Mesothelial cell of epicardium (in vitro differentiated cells): ENCODE measurements at regions not wholly inside any gene's neighbourhood (a gene's known extent, or its start where the extent isn't known, plus 50 kb on each side); places are given as distances from the start of the nearest gene placed in this dataset.

Experiments used
- DNase-seq, 2 experiments: peaks; one replicate each; pipeline ENCODE4 v3.0.0; 2021; ENCODE audit warnings: low spot score in 2 of 2; ENCODE audit not compliant: unreplicated experiment in 2 of 2
- H3K27ac Mint-ChIP-seq: 2 replicates; pipeline ENCODE4 v1.8.0; 2021; ENCODE audit warnings: mixed read lengths
- H3K27me3 Mint-ChIP-seq: 2 replicates; pipeline ENCODE4 v1.8.0; 2021; ENCODE audit warnings: low read depth, mixed read lengths
- H3K36me3 Mint-ChIP-seq: 2 replicates; pipeline ENCODE4 v1.8.0; 2021; ENCODE audit warnings: mixed read lengths
- H3K4me1 Mint-ChIP-seq: 2 replicates; pipeline ENCODE4 v1.8.0; 2021; ENCODE audit warnings: mixed read lengths
- H3K4me3 Mint-ChIP-seq: 2 replicates; pipeline ENCODE4 v1.8.0; 2021; ENCODE audit warnings: mild to moderate bottlenecking, moderate library complexity, mixed read lengths
- H3K9me3 Mint-ChIP-seq: 2 replicates; pipeline ENCODE4 v1.8.0; 2021; ENCODE audit warnings: mixed read lengths
- TF ChIP-seq, protein P1 (sequence below): fragments of 200-600 bp; sonication (generic); IDR thresholded peaks from one replicate; pipeline ENCODE4 v1.5.0; 2021; ENCODE audit warnings: antibody characterized with exemption; ENCODE audit not compliant: unreplicated experiment

DNA sequence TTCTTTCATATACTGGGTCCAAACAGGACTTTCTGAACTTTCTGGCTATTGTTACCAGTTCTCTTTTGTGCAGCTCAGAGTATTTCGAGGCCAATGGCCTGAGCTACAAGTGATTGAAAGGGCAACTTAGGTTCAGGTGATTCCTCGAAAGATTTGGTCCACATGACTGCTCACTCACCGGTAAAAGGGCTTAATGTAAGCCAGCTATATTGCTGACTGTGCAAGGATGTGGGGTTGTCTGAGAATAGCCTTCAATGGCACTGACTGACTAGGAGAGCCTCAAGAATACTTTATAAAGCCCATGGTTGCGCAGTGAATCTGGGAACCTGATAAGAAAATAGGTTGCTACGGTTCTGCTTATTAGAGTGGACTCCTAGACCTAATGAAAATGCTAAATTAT lies 269.0 kb downstream of the SEC16B start:
- TF ChIP-seq, protein P1, sequence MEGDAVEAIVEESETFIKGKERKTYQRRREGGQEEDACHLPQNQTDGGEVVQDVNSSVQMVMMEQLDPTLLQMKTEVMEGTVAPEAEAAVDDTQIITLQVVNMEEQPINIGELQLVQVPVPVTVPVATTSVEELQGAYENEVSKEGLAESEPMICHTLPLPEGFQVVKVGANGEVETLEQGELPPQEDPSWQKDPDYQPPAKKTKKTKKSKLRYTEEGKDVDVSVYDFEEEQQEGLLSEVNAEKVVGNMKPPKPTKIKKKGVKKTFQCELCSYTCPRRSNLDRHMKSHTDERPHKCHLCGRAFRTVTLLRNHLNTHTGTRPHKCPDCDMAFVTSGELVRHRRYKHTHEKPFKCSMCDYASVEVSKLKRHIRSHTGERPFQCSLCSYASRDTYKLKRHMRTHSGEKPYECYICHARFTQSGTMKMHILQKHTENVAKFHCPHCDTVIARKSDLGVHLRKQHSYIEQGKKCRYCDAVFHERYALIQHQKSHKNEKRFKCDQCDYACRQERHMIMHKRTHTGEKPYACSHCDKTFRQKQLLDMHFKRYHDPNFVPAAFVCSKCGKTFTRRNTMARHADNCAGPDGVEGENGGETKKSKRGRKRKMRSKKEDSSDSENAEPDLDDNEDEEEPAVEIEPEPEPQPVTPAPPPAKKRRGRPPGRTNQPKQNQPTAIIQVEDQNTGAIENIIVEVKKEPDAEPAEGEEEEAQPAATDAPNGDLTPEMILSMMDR, result no peak
- Mint-ChIP-seq H3K27ac (no peak overlapping the region), H3K4me1 (peaks cover 4% of the 10 kb centered on the region), H3K27me3 (no peaks in the 10 kb centered on the region), H3K36me3 (no peaks in the 10 kb centered on the region), H3K4me3 (no peak overlapping the region), H3K9me3 (no peaks in the 10 kb centered on the region)
- no peak for DNase-seq

GRCh38 chr1:177690996-177691395 lies 278.9 kb downstream of the SEC16B start:
- peaks cover 26% of the 10 kb centered on the region for H3K9me3 Mint-ChIP-seq
- peaks cover 3% of the 10 kb centered on the region for H3K36me3 Mint-ChIP-seq
- DNase-seq, result no peak
- H3K4me1 Mint-ChIP-seq, result peaks cover 9% of the 10 kb centered on the region
- H3K4me3 Mint-ChIP-seq, result no peak overlapping the region
- H3K27me3 Mint-ChIP-seq, result no peaks in the 10 kb centered on the region
- TF ChIP-seq, protein P1, result no peak
- no peak overlapping the region for H3K27ac Mint-ChIP-seq

DNA sequence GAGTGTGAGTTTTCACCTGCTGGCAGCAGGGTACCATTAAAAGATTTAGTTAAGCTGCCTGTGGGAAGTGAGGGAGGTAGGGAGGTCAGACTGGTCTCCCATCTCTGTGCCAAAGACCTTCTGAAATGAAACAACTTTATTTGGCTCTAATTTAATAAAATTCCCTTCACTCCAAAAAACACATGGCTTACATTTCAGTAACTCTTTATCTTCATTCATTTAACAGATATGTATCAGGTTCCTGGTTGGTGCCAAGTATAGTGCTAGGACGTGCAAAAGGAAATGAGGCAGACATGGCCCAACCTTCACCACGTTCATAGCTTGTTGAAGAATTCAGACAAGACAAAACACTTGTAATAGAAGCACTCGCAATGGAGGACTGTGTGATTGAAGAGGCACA lies 282.3 kb downstream of the SEC16B start:
- TF ChIP-seq, protein P1, result no peak
- DNase-seq, result no peak
- no peak overlapping the region for H3K4me3 Mint-ChIP-seq
- H3K36me3 Mint-ChIP-seq, result peaks cover 3% of the 10 kb centered on the region
- H3K9me3 Mint-ChIP-seq, result peaks cover 15% of the 10 kb centered on the region
- no peak overlapping the region for H3K27ac Mint-ChIP-seq
- H3K27me3 Mint-ChIP-seq, result peaks cover 1% of the 10 kb centered on the region
- peaks cover 13% of the 10 kb centered on the region for H3K4me1 Mint-ChIP-seq

- Mint-ChIP-seq H3K4me3 (no peak overlapping the region), H3K9me3 (peaks cover 9% of the 10 kb centered on the region), H3K36me3 (peaks cover 3% of the 10 kb centered on the region), H3K27ac (no peak overlapping the region), H3K4me1 (peaks cover 13% of the 10 kb centered on the region), H3K27me3 (peaks cover 2% of the 10 kb centered on the region)
- DNase-seq, result no peak
- TF ChIP-seq, protein P1, result no peak
Observed at GRCh38 chr1:177686933-177687332, 282.9 kb downstream of the SEC16B start.

DNA sequence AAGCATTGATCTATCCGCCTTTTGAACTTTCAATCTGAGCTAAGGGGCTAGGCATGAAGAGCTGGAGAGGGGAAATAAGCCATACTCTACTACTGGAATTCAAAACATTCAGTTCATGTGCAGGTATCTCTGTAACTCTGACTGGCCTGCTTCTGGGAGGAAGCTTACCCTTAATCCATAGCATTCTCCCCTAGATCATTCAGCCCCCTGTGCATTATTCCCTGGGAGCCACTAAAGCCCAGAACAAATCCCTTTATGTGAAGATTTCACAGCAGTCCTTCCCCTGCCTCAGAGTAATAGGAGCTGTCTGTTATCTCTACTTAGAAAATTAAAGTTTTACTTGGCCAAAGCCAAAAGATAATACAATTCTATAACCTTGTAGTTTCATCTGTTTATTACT lies 300.7 kb downstream of the SEC16B start:
- H3K27ac Mint-ChIP-seq, result no peak overlapping the region

More for the DNA sequence above, 300.7 kb downstream of the SEC16B start:
- Mint-ChIP-seq H3K9me3 (no peaks in the 10 kb centered on the region), H3K4me3 (no peak overlapping the region), H3K27me3 (no peaks in the 10 kb centered on the region), H3K36me3 (no peaks in the 10 kb centered on the region), H3K4me1 (peaks cover 6% of the 10 kb centered on the region)
- no peak for DNase-seq
- TF ChIP-seq, protein P1, result no peak
